Fibroblast of lung (primary cell): ENCODE measurements at regions not wholly inside any gene's neighbourhood (a gene's known extent, or its start where the extent isn't known, plus 50 kb on each side); places are given as distances from the start of the nearest gene placed in this dataset.

ENCODE experiments used
- DNase-seq, 2 donors: peaks; one replicate each; pipeline versions ENCODE4 v3.0.0 to v3.0.0-alpha.2; 2010; ENCODE audit warnings: low read depth in 2 of 2
- H2AFZ ChIP-seq: 2 replicates; pipeline ENCODE4 v1.5.1; 2012; ENCODE audit warnings: low read length, control low read depth, inconsistent platforms
- H3K27ac ChIP-seq: 2 replicates; pipeline ENCODE4 v1.5.1; 2011; ENCODE audit warnings: low read length, control low read depth; ENCODE audit not compliant: insufficient read depth
- H3K27me3 ChIP-seq: 2 replicates; pipeline ENCODE4 v1.5.1; 2011; ENCODE audit warnings: mild to moderate bottlenecking, low read length; ENCODE audit not compliant: control insufficient read depth, insufficient read depth
- H3K36me3 ChIP-seq: 2 replicates; pipeline ENCODE4 v1.5.1; 2011; ENCODE audit warnings: low read length; ENCODE audit not compliant: control insufficient read depth, insufficient read depth
- H3K4me1 ChIP-seq: 2 replicates; pipeline ENCODE4 v1.5.1; 2011; ENCODE audit warnings: low read length; ENCODE audit not compliant: control insufficient read depth, insufficient read depth; ENCODE audit errors: extremely low read depth
- H3K4me2 ChIP-seq: 2 replicates; pipeline ENCODE4 v1.5.1; 2011; ENCODE audit warnings: low read length, control low read depth; ENCODE audit not compliant: insufficient read depth; ENCODE audit errors: extremely low read depth
- H3K4me3 ChIP-seq, 4 experiments: fragments of 200-600 bp in 1 of 4; sonication (generic) in 1 of 4; replicated peaks in 1 of 4; 2 replicates each; pipeline ENCODE4 v1.5.1; 2011 to 2016; ENCODE audit warnings: low read length in 4 of 4, low read depth in 3 of 4, mild to moderate bottlenecking in 3 of 4, control low read depth in 2 of 4, inconsistent platforms in 1 of 4, mixed read lengths in 1 of 4; ENCODE audit not compliant: insufficient read depth in 1 of 4; ENCODE audit errors: control extremely low read depth in 1 of 4
- H3K79me2 ChIP-seq: 2 replicates; pipeline ENCODE4 v1.5.1; 2012; ENCODE audit warnings: mild to moderate bottlenecking, low read length, inconsistent platforms; ENCODE audit not compliant: control insufficient read depth, insufficient read depth
- H3K9ac ChIP-seq: 2 replicates; pipeline ENCODE4 v1.5.1; 2011; ENCODE audit warnings: mild to moderate bottlenecking, low read length, control low read depth; ENCODE audit not compliant: insufficient read depth
- H3K9me3 ChIP-seq: 2 replicates; pipeline ENCODE4 v1.5.1; 2012; ENCODE audit warnings: low read depth, low read length; ENCODE audit not compliant: control insufficient read depth, insufficient read depth
- H4K20me1 ChIP-seq: 2 replicates; pipeline ENCODE4 v1.5.1; 2011; ENCODE audit warnings: low read length; ENCODE audit not compliant: control insufficient read depth, insufficient read depth; ENCODE audit errors: extremely low read depth
- CTCF ChIP-seq, 2 donors: IDR thresholded peaks in 1 of 2; conservative IDR thresholded peaks in 1 of 2; 1 replicate in 1 of 2; 2 replicates in 1 of 2; pipeline ENCODE4 v1.5.1; 2011 to 2012; ENCODE audit warnings: low read length in 2 of 2, control low read depth in 1 of 2, inconsistent platforms in 1 of 2, low read depth in 1 of 2, mild to moderate bottlenecking in 1 of 2
- EZH2 ChIP-seq: IDR thresholded peaks from 2 replicates; pipeline ENCODE4 v1.5.1; 2012; ENCODE audit warnings: low read length, control low read depth, mild to moderate bottlenecking; ENCODE audit errors: missing control alignments

- Histone ChIP-seq H3K9me3 (no peaks in the 10 kb centered on the region), H3K36me3 (no peaks in the 10 kb centered on the region), H3K4me2 (peak overlapping the region; percentile 75), H3K4me1 (no peaks in the 10 kb centered on the region), H3K79me2 (no peaks in the 10 kb centered on the region), H3K4me3 (peak overlapping the region in 1 of 4 experiments; percentile 35), H2AFZ (no peak overlapping the region), H3K27me3 (no peaks in the 10 kb centered on the region), H3K9ac (no peak overlapping the region), H3K27ac (no peak overlapping the region), H4K20me1 (no peaks in the 10 kb centered on the region)
- peak; percentile 68 to 86 for TF ChIP-seq CTCF (conservative IDR thresholded peaks at IDR 0.05 in 1 of 2, IDR thresholded peaks at IDR 0.05 in 1 of 2; ENCODE audit: low read depth in 1 of 2, low read length in 2 of 2)
- no peak for TF ChIP-seq EZH2
- DNase-seq = peak; percentile 77 to 87
Measured at GRCh38 chr11:45339729-45340519, 53.8 kb upstream of the SYT13 start.

GRCh38 chr11:45337583-45338360, 51.6 kb upstream of the SYT13 start:
- Histone ChIP-seq H3K27me3 (no peaks in the 10 kb centered on the region), H3K9ac (no peak overlapping the region), H3K4me3 (no peak overlapping the region), H2AFZ (no peak overlapping the region), H3K9me3 (no peaks in the 10 kb centered on the region), H3K79me2 (no peaks in the 10 kb centered on the region), H3K4me2 (no peak overlapping the region), H3K4me1 (peaks cover 3% of the 10 kb centered on the region), H3K27ac (no peak overlapping the region), H3K36me3 (no peaks in the 10 kb centered on the region), H4K20me1 (no peaks in the 10 kb centered on the region)
- no peak for DNase-seq
- TF ChIP-seq EZH2 = no peak

- no peaks in the 10 kb centered on the region for H3K9me3 ChIP-seq
- H3K27ac ChIP-seq = no peak overlapping the region
- H3K27me3 ChIP-seq = peaks cover 2% of the 10 kb centered on the region
- H3K9ac ChIP-seq = no peak overlapping the region
- no peak overlapping the region for H3K4me2 ChIP-seq
- H3K4me3 ChIP-seq = no peak overlapping the region
- no peaks in the 10 kb centered on the region for H3K79me2 ChIP-seq
- TF ChIP-seq EZH2 = no peak
- TF ChIP-seq CTCF (conservative IDR thresholded peaks at IDR 0.05 in 1 of 2, IDR thresholded peaks at IDR 0.05 in 1 of 2; ENCODE audit: low read depth in 1 of 2, low read length in 2 of 2) = no peak
- H3K36me3 ChIP-seq = no peaks in the 10 kb centered on the region
- no peak overlapping the region for H2AFZ ChIP-seq
- peaks cover 5% of the 10 kb centered on the region for H3K4me1 ChIP-seq
- no peaks in the 10 kb centered on the region for H4K20me1 ChIP-seq
- no peak for DNase-seq
Measured at GRCh38 chr11:45336136-45336535, 50.0 kb upstream of the SYT13 start.
